ENCODE measurements at regions not wholly inside any gene's neighbourhood (a gene's known extent, or its start where the extent isn't known, plus 50 kb on each side); places are given as distances from the start of the nearest gene placed in this dataset.

DNA sequence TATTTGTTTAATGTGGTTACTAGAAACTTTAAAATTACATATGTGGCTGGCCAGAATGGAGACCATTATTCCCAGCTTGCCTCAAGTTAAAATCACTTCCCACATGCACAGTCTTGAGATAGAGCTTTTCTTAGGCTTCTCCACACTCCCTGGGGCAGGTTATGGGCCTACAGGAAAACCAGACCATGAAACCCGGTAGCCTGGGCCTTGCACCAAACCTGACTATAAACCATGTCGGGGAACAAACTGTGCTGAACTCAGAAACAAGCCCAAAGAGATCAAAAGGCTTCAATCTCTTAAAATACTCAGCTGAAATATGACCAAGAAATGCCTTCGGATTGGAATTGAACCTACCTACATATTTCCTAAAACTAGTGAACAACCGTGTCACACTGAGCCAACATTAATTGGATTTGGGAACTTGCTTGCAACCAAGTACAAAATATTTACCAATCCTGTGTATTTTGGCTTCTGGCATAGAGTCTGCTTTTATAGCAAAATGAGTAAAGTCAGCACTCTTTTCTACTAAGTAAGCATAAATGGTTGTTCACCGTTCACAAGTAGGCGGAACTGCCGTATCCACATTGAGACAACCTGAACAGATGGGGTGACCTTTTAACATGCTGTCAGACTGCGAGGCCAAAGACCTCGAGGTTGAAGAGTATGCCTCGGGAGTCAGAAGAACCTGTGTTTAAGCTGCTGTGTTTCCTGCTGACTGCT lies 199.5 kb downstream of the FAM76B start:
- ChIA-PET POLR2A (no interaction called here), CTCF (no interaction called here)
- no peak for DNase-seq (ENCODE audit: low read depth, low spot score)
- TF ChIP-seq, protein P1, sequence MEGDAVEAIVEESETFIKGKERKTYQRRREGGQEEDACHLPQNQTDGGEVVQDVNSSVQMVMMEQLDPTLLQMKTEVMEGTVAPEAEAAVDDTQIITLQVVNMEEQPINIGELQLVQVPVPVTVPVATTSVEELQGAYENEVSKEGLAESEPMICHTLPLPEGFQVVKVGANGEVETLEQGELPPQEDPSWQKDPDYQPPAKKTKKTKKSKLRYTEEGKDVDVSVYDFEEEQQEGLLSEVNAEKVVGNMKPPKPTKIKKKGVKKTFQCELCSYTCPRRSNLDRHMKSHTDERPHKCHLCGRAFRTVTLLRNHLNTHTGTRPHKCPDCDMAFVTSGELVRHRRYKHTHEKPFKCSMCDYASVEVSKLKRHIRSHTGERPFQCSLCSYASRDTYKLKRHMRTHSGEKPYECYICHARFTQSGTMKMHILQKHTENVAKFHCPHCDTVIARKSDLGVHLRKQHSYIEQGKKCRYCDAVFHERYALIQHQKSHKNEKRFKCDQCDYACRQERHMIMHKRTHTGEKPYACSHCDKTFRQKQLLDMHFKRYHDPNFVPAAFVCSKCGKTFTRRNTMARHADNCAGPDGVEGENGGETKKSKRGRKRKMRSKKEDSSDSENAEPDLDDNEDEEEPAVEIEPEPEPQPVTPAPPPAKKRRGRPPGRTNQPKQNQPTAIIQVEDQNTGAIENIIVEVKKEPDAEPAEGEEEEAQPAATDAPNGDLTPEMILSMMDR (IDR thresholded peaks at IDR 0.05; ENCODE audit: insufficient read depth, low read length, missing control alignments), result no peak
- no peak overlapping the region for H3K4me3 ChIP-seq (ENCODE audit: low read depth, low read length)

DNA sequence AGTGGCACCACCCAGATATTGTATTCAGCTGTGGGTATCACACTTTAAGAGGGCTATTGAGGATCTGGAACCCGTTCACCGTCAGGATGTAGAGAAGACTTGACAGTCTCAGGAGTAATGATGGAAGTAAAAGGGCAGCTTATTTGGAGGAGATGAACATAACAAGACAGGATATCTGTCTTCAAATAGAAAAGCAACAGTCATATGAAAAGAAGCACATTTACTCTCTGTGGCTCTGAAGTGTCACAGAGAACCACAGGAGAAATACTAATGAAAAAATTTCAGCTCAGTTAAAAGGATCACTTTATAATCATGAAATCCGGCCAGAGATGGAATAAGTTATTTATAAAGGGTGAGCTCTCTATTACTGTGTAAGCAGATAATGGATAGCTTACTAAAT lies 200.8 kb downstream of the FAM76B start:
- POLR2A ChIA-PET, result no interaction called here
- H3K4me3 ChIP-seq (ENCODE audit: low read depth, low read length), result no peak overlapping the region
- TF ChIP-seq, protein P1 (IDR thresholded peaks at IDR 0.05; ENCODE audit: insufficient read depth, low read length, missing control alignments), result no peak
- CTCF ChIA-PET, result interaction anchor here (1.0 kb wide), 1 partner anchor 116 kb away, joined by 3 read pairs; no protein-coding TSS in a partner anchor
- no peak for DNase-seq (ENCODE audit: low read depth, low spot score)

DNA sequence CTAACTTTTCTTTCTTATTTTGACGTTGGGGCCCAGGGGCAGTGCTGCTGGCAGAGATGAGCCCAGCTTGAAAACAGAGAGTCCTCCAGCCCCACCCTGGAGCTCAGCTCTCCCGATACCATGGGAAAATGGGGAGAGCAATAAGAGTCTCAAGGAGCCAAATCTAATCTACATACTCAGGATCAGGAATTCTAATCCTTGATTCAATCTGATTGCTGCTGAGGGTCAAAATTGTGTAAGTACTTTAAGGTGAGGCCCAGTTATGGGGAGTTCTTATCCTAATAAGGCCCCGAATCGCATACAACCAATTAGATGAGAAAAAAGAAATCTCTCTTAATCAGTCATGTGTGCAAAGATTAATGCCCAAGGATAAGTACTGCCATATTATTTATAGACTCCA lies 202.9 kb downstream of the FAM76B start:
- no peak for DNase-seq (ENCODE audit: low read depth, low spot score)
- POLR2A ChIA-PET, result no interaction called here
- CTCF ChIA-PET, result interaction anchor here (1.0 kb wide), 1 partner anchor 85 kb away, joined by 3 read pairs; no protein-coding TSS in a partner anchor
- no peak overlapping the region for H3K4me3 ChIP-seq (ENCODE audit: low read depth, low read length)
- TF ChIP-seq, protein P1 (IDR thresholded peaks at IDR 0.05; ENCODE audit: insufficient read depth, low read length, missing control alignments), result no peak

DNA sequence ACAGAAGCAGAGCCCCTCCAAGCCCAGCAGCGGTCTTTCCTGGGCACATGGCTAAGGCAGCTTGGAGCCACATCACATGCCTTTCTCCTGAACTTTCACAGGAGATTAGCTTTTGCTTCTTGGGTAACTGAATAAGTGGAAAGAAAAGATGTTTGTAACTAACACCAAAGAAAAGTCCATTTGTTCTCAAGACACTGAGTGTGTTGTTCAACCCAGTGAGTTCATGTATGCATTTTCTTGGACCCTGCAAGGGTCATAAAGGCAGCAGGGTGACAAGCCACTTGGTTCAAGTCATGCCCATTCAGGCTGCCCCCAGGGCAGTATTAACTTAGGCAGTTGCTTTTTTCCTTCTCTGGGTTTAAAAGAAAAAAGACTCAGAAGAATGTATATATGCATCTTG lies 203.4 kb downstream of the FAM76B start:
- ChIA-PET CTCF (no interaction called here), POLR2A (no interaction called here)
- DNase-seq (ENCODE audit: low read depth, low spot score), result no peak
- H3K4me3 ChIP-seq (ENCODE audit: low read depth, low read length), result no peak overlapping the region
- TF ChIP-seq, protein P1 (IDR thresholded peaks at IDR 0.05; ENCODE audit: insufficient read depth, low read length, missing control alignments), result no peak

DNA sequence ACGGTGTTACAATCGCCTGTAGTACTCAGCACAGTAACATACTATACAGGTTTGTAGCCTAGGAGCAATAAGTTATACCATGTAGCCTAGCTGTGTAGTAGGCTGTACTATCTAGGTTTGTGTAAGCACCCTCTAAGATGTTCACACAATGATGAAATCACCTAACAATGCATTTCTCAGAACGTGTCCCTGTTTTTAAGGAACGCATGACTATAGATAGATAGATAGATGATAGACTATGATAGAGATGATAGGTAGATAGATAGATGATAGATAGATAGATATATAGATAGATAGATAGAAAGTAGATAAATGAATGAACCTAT lies 203.9 kb downstream of the FAM76B start:
- CTCF ChIA-PET, result no interaction called here
- TF ChIP-seq, protein P1 (IDR thresholded peaks at IDR 0.05; ENCODE audit: insufficient read depth, low read length, missing control alignments), result no peak
- DNase-seq (ENCODE audit: low read depth, low spot score), result no peak
- H3K4me3 ChIP-seq (ENCODE audit: low read depth, low read length), result no peak overlapping the region
- POLR2A ChIA-PET, result no interaction called here

DNA sequence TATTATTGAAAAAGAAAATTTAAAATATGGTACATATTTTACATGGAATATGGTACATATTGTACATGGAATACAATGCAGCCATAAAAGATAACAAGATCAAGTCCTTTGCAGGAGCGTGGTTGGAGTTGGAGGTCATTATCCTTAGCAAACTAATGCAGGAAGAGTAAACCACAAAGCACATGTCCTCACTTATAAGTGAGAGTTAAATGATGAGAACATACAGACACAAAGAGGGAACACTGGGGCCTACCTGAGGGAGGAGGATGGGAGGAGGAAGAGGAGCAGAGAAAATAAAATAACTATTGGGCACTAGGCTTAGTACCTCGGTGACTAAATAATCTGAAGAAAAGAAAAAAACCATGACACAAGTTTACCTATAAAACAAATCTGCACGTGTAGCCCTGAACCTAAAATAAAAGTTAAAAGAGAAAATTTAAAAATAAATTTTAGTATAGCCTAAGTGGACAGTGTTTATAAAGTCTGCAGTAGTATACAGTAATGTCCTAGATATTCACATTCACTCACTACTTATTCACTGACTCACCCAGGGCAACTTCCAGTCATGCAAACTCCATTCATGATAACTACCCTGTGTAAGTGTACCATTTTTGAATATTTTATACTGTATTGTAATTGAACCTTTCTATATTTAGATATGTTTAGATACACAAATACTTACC lies 204.4 kb downstream of the FAM76B start:
- peak; percentile 38 for DNase-seq (ENCODE audit: low read depth, low spot score)
- CTCF ChIA-PET, result no interaction called here
- H3K4me3 ChIP-seq (ENCODE audit: low read depth, low read length), result no peak overlapping the region
- TF ChIP-seq, protein P1 (IDR thresholded peaks at IDR 0.05; ENCODE audit: insufficient read depth, low read length, missing control alignments), result no peak
- POLR2A ChIA-PET, result no interaction called here
